Type B pancreatic cell (in vitro differentiated cells): ENCODE measurements at regions not wholly inside any gene's neighbourhood (a gene's known extent, or its start where the extent isn't known, plus 50 kb on each side); places are given as distances from the start of the nearest gene placed in this dataset.
"Not testable (repeated sequence)": the region's sequence is repeated elsewhere in the genome, so short reads cannot be mapped to it uniquely, and the experiment has no call there.

ENCODE experiments used
- DNase-seq: peaks from one replicate; pipeline ENCODE4 v3.0.0; 2021; ENCODE audit warnings: mixed read lengths; ENCODE audit not compliant: unreplicated experiment; ENCODE audit errors: extremely low spot score
- H3K27ac Mint-ChIP-seq: 2 replicates; pipeline ENCODE4 v1.8.0; 2021; ENCODE audit warnings: mild to moderate bottlenecking, mixed read lengths
- H3K27me3 Mint-ChIP-seq: 2 replicates; pipeline ENCODE4 v1.8.0; 2021; ENCODE audit warnings: mixed read lengths
- H3K36me3 Mint-ChIP-seq: 2 replicates; pipeline ENCODE4 v1.8.0; 2021; ENCODE audit warnings: mixed read lengths
- H3K4me1 Mint-ChIP-seq: one replicate; pipeline ENCODE4 v1.8.0; 2021; ENCODE audit warnings: mixed read lengths; ENCODE audit not compliant: unreplicated experiment
- H3K4me3 Mint-ChIP-seq: 2 replicates; pipeline ENCODE4 v1.8.0; 2021; ENCODE audit warnings: mild to moderate bottlenecking, mixed read lengths
- H3K9me3 Mint-ChIP-seq: 2 replicates; pipeline ENCODE4 v1.8.0; 2021; ENCODE audit warnings: mixed read lengths
- TF ChIP-seq, protein P1 (sequence below): fragments of 200-600 bp; sonication (generic); conservative IDR thresholded peaks from 2 replicates; pipeline ENCODE4 v1.5.0; 2021; ENCODE audit warnings: antibody characterized with exemption, mild to moderate bottlenecking

DNA sequence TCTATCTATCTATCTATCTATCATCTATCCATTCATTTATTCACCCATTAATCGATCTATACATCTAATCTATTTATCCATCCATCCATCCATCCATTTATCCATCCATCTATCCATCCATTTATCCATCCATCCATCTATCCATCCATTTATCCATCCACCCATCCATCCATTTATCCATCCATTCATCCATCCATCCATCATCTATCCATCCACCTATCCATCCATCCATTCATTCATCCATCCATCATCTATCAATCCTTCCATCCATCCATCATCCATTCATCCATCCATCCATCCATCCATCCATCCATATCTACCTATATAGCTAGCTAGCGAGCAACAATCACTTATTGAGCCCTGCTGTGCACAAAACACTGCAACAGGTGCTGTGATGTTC is 953.1 kb upstream of the ZNF722 start:
- Mint-ChIP-seq H3K9me3 (peaks cover 17% of the 10 kb centered on the region), H3K27me3 (no peaks in the 10 kb centered on the region), H3K36me3 (no peaks in the 10 kb centered on the region), H3K4me3 (no peak overlapping the region), H3K27ac (no peak overlapping the region), H3K4me1 (no peaks in the 10 kb centered on the region)
- no peak for DNase-seq
- TF ChIP-seq, protein P1, sequence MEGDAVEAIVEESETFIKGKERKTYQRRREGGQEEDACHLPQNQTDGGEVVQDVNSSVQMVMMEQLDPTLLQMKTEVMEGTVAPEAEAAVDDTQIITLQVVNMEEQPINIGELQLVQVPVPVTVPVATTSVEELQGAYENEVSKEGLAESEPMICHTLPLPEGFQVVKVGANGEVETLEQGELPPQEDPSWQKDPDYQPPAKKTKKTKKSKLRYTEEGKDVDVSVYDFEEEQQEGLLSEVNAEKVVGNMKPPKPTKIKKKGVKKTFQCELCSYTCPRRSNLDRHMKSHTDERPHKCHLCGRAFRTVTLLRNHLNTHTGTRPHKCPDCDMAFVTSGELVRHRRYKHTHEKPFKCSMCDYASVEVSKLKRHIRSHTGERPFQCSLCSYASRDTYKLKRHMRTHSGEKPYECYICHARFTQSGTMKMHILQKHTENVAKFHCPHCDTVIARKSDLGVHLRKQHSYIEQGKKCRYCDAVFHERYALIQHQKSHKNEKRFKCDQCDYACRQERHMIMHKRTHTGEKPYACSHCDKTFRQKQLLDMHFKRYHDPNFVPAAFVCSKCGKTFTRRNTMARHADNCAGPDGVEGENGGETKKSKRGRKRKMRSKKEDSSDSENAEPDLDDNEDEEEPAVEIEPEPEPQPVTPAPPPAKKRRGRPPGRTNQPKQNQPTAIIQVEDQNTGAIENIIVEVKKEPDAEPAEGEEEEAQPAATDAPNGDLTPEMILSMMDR: no peak

DNA sequence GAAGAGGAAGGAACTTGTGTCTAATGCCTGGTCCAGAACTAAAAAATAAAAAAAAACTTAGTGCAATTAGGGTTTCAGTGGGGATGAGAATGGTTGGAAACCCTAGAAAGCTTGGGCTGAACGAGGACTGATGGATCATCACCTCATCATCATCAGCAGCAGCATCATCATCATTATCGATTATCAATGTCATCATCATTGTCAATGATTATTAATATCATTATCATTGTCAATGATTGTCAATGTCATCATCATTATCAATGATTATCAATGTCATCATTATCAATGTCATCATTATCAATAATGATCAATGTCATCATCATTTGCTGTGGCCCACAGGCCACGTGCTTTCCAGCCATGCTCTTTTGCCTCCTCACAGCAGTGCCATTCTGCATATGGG is 952.0 kb upstream of the ZNF722 start:
- TF ChIP-seq, protein P1: no peak
- no peaks in the 10 kb centered on the region for H3K27me3 Mint-ChIP-seq
- no peak overlapping the region for H3K4me3 Mint-ChIP-seq
- peaks cover 18% of the 10 kb centered on the region for H3K9me3 Mint-ChIP-seq
- no peak for DNase-seq
- no peak overlapping the region for H3K27ac Mint-ChIP-seq
- H3K36me3 Mint-ChIP-seq: no peaks in the 10 kb centered on the region
- H3K4me1 Mint-ChIP-seq: no peaks in the 10 kb centered on the region

DNA sequence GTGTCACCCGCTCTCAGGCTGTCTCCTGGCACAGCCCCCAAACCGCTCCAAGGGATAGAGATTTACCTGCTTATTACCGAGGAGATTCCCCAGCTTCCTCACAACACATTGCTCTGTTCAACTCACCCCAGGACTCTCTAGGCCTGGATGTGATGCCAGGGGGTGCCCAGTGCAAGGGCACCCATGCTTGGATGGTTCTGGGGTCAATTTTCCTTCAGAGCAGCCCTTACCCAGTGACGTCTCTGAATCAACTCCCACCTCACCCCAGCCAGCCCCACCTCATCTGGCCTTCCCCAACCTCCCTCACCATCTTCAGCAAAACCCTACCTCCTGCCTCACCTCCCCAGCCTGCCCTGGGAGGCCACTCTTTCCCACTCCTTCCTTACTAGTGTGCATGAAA is 951.6 kb upstream of the ZNF722 start:
- H3K36me3 Mint-ChIP-seq: no peaks in the 10 kb centered on the region

DNA sequence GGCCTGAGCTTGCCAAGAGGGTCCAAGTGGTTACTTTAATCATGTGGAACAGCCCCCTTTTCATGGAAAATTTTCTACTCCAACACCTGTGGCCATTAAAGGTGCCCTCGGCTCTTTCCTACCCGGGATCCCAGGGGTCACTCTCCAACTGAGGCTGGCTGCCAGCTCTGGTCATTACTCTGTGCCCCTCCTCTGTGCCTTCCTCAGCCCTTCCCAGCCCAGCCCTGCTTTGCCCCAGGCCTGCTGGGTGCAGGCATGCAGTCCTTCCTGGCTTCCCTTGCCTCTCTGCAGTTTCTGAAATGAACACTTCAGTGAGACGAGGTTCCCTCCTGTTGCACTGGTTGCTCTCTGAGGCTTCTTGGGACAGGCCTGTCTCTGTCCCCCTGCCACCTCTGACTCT is 951.1 kb upstream of the ZNF722 start:
- Mint-ChIP-seq H3K4me3 (no peak overlapping the region), H3K9me3 (peaks cover 20% of the 10 kb centered on the region)

More for the DNA sequence above, 951.6 kb upstream of the ZNF722 start:
- peaks cover 20% of the 10 kb centered on the region for H3K9me3 Mint-ChIP-seq
- H3K27me3 Mint-ChIP-seq: no peaks in the 10 kb centered on the region
- H3K27ac Mint-ChIP-seq: no peak overlapping the region
- TF ChIP-seq, protein P1: no peak
- H3K4me3 Mint-ChIP-seq: no peak overlapping the region
- DNase-seq: no peak
- H3K4me1 Mint-ChIP-seq: no peaks in the 10 kb centered on the region

DNA sequence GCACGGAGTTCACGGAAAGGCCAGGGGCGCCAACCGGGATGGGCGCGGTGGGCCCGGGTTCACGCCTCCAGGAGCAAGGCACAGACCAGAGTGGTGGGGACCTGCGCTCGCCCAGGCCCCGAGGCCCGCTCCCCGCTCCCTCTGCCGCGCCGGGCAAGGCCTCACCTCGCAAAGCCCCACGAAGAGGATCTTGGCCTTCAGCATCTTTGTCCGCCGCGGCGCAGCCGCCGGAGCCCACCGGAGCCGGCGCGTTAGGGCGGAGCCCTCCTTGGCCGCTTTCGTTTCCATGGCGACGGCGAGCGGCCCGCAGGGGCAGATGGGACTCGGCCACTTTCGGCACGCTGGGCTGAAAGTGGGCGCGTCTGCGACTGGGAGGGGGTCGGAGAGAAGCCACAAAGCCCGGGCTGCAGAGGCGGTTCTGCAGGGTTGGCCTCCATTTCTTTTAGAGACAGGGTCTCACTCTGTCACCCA is 944.4 kb upstream of the ZNF722 start:
- Mint-ChIP-seq H3K4me1 (no peaks in the 10 kb centered on the region), H3K36me3 (no peaks in the 10 kb centered on the region), H3K9me3 (peaks cover 8% of the 10 kb centered on the region), H3K27me3 (no peaks in the 10 kb centered on the region), H3K27ac (no peak overlapping the region), H3K4me3 (no peak overlapping the region)
- TF ChIP-seq, protein P1: no peak
- no peak for DNase-seq

More for the DNA sequence above, 951.1 kb upstream of the ZNF722 start:
- Mint-ChIP-seq H3K27ac (no peak overlapping the region), H3K27me3 (no peaks in the 10 kb centered on the region), H3K4me1 (no peaks in the 10 kb centered on the region), H3K36me3 (no peaks in the 10 kb centered on the region)
- TF ChIP-seq, protein P1: no peak
- DNase-seq: no peak

DNA sequence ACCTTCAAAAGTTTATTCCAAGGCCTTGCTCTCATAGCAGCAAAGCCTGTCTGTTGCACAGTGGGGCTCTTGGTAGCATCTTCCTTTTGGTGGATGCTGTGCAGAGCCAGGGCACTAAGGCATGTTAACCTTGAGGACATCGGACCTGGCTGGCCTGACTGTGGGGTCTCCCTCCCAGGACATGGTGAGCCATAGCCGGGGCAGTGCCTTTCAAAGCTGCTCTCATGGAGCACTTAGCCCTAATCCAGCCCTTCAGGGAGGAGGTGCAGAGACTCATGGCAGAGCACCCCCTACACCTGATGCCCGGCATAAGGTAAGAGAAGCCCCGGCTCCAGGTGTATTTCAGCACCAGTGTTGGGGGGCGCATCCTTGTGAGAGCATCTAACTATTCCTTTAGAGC is 941.4 kb upstream of the ZNF722 start:
- no peaks in the 10 kb centered on the region for H3K27me3 Mint-ChIP-seq
- H3K4me3 Mint-ChIP-seq: no peak overlapping the region
- no peak overlapping the region for H3K27ac Mint-ChIP-seq
- no peaks in the 10 kb centered on the region for H3K36me3 Mint-ChIP-seq
- no peak for DNase-seq
- H3K9me3 Mint-ChIP-seq: no peaks in the 10 kb centered on the region
- H3K4me1 Mint-ChIP-seq: no peaks in the 10 kb centered on the region
- TF ChIP-seq, protein P1: no peak

DNA sequence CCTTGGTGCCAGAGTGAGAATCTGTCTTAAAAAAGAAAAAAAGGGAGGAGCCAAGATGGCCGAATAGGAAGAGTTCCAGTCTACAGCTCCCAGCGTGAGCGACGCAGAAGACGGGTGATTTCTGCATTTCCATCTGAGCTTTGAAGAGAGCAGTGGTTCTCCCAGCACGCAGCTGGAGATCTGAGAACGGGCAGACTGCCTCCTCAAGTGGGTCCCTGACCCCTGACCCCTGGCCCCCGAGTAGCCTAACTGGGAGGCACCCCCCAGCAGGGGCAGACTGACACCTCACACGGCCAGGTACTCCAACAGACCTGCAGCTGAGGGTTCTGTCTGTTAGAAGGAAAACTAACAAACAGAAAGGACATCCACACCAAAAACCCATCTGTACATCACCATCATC is 937.9 kb upstream of the ZNF722 start:
- not testable (repeated sequence) for DNase-seq, H3K9me3 Mint-ChIP-seq, H3K27ac Mint-ChIP-seq, H3K27me3 Mint-ChIP-seq, H3K4me1 Mint-ChIP-seq, H3K4me3 Mint-ChIP-seq, H3K36me3 Mint-ChIP-seq
